SK-N-DZ (cell line): ENCODE measurements at regions not wholly inside any gene's neighbourhood (a gene's known extent, or its start where the extent isn't known, plus 50 kb on each side); places are given as distances from the start of the nearest gene placed in this dataset.
A peak's percentile ranks its signal among the peaks of the same experiment; 100 is the strongest.

ENCODE experiments used
- DNase-seq: peaks from one replicate; pipeline ENCODE4 v3.0.0-alpha.2; 2015; ENCODE audit warnings: low spot score
- small RNA-seq, 2 experiments: library from RNA; depleted of rRNA; stranded (forward); fragments of <200 nt; gene quantifications; one replicate each; pipeline ENCODE3, GENCODE V24; 2014

- DNase-seq, result no peak
Observed at GRCh38 chr3:163261056-163261455, 1764.4 kb downstream of the OTOL1 start.

GRCh38 chr3:163218336-163218735 lies 1721.7 kb downstream of the OTOL1 start:
- DNase-seq, result no peak

GRCh38 chr3:163213838-163214237 lies 1717.2 kb downstream of the OTOL1 start:
- no peak for DNase-seq

GRCh38 chr3:163196815-163197374 lies 1700.3 kb downstream of the OTOL1 start:
- no peak for DNase-seq

GRCh38 chr3:163196245-163196644 lies 1699.6 kb downstream of the OTOL1 start:
- DNase-seq, result no peak

GRCh38 chr3:163185721-163186350 lies 1689.2 kb downstream of the OTOL1 start:
- no peak for DNase-seq

GRCh38 chr3:163175970-163176369 lies 1679.4 kb downstream of the OTOL1 start:
- DNase-seq, result no peak

- DNase-seq, result peak; percentile 69
Observed at GRCh38 chr3:163172513-163172912, 1675.9 kb downstream of the OTOL1 start.

GRCh38 chr3:163166197-163166596 lies 1669.6 kb downstream of the OTOL1 start:
- no peak for DNase-seq

GRCh38 chr3:163159306-163159705 lies 1662.7 kb downstream of the OTOL1 start:
- no peak for DNase-seq

GRCh38 chr3:163139600-163139999 lies 1643.0 kb downstream of the OTOL1 start:
- no peak for DNase-seq

GRCh38 chr3:163138258-163138657 lies 1641.7 kb downstream of the OTOL1 start:
- no peak for DNase-seq

GRCh38 chr3:163132111-163132510 lies 1635.5 kb downstream of the OTOL1 start:
- no peak for DNase-seq

- no peak for DNase-seq
Observed at GRCh38 chr3:163129287-163129686, 1632.7 kb downstream of the OTOL1 start.

GRCh38 chr3:163126115-163126514 lies 1629.5 kb downstream of the OTOL1 start:
- DNase-seq, result no peak

Small RNA genes lying in the stretch of these regions (small RNA-seq; reads per million reads assigned to genes)
- gene MIR1263 (0 reads per million in 2 experiments), gene RNU7-82P (0 reads per million in 2 experiments)
